Activated CD4-positive, alpha-beta T cell treated with anti-CD3 and anti-CD28 coated beads, Interleukin-10, Interleukin-2, amounts not matched to agents 100 ng/mL and 50 ng/mL, durations not matched to agents 16 hours and 8 hours (primary cell): ENCODE measurements at regions not wholly inside any gene's neighbourhood (a gene's known extent, or its start where the extent isn't known, plus 50 kb on each side); places are given as distances from the start of the nearest gene placed in this dataset.
"Not testable (repeated sequence)": the region's sequence is repeated elsewhere in the genome, so short reads cannot be mapped to it uniquely, and the experiment has no call there.

Experiments
- DNase-seq: peaks from one replicate; pipeline ENCODE4 v3.0.0-alpha.2; 2020

DNA sequence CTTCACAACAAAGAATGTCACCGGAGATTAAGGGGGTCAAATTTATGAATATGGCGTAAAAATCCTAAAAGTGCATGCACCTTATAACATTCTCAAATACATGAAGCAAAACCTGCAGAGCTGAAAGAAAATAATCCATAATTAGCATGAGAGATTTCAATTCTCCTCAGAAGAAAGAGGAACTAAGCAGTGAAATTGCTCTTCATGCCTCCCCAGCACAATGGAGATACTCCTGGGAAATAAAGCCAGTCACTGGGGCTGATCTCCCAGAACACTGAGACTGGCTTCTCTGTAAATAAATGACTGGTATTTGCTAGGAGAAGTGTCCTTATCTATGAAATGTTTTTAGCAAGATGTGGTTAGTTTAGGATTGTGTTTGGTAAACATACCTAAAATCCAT is 68.1 kb downstream of the GOLGA6L6 start:
- not testable (repeated sequence) for DNase-seq

DNA sequence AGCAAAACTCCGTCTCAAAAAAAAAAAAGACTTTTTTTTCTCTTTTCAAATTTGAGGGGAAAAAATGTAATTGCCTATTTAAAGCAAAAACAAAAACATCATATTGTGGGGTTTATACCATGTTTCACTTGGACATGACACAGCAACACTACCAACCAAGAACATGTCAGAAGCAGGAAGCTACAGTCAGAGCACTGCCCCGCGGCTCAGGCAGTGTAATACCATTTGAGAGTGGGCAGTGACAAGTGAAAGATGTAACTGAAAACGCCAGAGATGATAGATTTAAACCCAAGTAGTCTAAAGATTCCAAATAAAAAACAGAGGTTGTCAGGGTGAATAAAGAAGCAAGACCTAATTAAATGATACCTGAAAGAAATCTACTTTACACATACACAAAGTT is 68.6 kb downstream of the GOLGA6L6 start:
- not testable (repeated sequence) for DNase-seq

DNA sequence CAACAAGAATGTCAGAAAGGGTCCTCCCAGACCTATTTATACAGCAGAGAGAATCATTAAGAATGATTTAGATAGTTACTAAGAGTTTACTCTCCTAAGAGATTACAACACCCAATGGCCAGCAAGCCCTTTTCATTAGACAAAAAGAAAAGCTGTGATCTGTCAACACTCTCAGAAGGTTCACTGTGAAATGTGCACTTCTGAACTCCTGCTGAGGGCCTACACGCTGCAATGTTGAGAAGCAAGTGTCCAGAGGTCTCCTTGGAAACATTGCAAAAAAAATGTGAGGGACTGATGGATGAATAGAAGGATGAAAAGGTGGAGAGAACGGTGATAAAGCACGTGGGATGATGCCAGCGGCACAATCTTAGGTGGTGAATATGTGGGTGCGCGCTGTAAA is 70.8 kb downstream of the GOLGA6L6 start:
- not testable (repeated sequence) for DNase-seq

DNA sequence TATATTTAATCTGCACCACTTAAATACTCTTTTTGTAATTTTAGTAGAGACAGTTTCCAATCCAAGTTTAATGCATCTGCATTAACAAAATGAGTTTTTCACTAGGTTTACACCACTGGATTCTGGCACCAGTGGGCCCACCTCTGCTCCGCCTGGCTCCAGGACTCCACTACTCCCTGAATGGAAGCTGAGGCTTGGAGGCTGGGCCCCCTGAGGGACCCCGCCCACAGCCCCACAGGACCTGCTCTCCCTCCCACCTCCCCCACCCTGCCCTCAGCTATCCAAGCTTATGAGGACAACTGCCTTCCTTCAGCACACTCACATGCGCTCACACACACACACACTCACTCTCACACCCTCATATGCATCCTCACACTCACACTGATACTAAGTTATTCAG is 100.5 kb downstream of the GOLGA6L6 start:
- DNase-seq = not testable (repeated sequence)

DNA sequence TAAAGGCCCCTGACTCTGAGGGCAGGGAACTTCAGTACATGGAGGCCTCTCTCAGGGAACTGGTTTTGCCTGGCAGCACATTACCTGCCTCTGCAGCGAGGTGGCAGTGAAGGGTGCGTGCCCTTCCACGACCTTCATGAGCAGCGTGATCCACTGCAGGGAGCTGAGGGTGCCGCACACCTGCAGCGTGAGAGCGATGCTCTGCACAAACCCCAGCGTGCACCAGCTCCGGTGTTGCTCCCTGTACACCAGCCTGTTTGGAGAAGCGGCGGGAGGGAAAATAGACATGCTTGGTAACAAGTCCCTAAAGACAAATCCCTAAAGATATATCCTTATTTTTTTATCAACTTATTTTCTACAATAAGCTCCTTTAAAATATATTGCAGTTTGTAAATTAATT is 101.2 kb downstream of the GOLGA6L6 start:
- not testable (repeated sequence) for DNase-seq

DNA sequence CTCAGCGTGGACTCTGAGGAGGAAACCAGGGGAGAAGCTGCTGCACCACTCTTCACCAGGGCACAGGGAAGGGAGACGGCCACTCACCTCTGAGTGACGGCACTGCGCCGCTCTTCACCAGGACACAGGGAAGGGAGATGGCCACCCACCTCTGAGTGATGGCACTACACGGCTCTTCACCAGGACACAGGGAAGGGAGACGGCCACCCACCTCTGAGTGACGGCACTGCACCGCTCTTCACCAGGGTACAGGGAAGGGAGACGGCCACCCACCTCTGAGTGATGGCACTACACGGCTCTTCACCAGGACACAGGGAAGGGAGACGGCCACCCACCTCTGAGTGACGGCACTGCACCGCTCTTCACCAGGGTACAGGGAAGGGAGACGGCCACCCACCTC is 102.5 kb downstream of the GOLGA6L6 start:
- DNase-seq = not testable (repeated sequence)

DNA sequence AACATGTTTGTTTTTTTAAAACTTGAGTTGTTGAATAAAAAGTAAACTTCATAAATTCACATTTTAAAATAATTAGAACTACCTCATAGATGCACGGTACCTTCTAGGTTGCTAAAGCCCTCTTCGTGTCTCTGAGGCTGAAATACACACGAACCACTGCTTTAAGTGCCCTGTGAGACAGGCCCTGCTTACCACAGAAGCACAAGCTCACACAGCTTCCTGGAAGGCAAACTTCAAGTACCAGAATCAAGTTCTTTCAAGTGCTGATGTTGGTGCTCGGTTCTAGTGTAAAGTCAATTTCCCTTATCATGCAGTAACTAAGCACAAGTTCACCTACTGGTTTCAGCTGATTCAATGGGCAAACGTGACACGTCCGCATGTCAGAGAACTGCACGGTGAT is 103.3 kb downstream of the GOLGA6L6 start:
- DNase-seq = not testable (repeated sequence)

DNA sequence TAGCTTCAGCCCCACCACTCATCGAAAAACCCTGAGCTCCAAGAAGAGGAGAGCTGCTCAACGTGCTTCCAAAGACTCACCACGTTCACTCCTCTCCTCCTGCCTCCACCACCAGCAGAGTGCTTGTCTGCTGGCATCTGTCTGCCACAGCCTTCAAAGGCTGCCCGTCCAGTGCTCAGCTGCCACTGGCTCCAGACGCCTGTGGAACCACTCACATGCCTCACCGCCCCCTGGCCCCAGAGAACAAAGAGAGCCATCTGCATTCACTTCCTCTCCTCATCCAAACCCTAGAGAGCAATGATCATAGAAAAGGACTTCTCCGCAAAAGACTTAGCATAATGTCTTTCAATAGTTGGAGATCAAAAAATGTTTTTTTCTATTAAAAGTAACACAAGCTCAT is 108.1 kb downstream of the GOLGA6L6 start:
- DNase-seq = not testable (repeated sequence)

DNA sequence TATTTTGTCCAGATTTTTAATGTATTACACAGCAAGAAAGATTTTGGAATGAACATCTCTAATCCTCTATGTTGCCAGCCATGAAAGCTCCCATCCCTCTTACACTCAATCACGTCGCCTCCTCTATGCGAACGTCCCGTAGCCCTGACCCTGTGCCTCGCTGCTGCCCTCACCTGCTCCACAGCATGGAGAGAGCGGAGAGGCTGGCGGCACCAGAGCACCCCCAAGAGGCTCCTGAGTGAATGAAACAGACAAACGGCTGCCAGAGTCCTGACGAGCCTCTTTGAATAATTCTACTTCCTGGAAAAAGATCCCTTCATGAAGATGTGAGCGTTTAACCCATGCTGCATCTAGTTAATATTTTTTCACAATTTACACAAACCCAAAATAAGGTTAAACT is 111.1 kb downstream of the GOLGA6L6 start:
- not testable (repeated sequence) for DNase-seq

DNA sequence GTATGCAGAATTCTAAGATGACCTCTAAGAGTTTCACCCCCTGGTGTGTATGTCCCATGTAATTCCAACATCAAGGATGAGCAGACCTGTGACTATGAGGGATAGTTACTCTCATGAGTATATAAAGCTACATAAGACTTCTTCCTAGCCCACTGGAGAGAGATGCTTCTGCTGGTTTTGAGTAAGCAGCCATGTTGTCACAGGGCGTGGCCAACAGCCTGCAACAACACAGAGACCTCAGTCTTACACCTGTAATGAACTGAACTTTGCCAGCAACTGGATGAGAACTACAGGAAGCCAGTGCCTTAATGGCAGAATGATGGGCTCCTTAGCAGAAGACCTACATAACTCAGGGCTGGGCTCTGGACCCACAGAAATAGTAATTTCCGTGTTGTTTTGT is 120.9 kb downstream of the GOLGA6L6 start:
- DNase-seq = not testable (repeated sequence)

DNA sequence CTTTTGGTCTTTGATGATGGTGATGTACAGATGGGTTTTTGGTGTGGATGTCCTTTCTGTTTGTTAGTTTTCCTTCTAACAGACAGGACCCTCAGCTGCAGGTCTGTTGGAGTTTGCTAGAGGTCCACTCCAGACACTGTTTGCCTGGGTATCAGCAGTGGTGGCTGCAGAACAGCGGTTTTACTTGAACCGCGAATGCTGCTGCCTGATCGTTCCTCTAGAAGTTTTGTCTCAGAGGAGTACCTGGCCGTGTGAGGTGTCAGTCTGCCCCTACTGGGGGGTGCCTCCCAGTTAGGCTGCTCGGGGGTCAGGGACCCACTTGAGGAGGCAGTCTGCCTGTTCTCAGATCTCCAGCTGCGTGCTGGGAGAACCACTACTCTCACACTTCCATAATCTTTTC is 125.0 kb downstream of the GOLGA6L6 start:
- DNase-seq = not testable (repeated sequence)

DNA sequence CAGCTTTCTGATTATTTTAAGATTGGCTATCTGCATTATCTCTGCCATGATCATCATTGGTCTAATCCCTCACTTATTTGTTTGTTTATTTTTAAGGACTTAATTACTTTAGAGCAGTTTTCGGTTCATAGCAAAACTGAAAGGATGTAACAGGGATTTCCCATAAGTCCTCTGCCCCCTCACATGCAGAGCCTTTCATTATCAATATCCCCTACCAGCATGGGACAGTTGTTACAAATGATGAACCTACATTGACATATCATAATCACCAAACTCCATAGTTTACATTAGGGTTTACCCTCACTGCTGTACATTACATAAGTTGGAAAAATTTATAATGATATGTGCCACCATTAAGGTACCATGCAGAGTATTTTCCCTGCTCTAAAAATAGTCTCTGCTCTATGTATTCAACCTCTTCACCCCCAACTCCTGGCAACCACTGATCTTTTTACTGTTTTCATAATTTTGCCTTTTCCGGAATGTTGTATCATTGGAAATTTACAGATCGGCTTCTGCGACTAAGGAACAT is 131.9 kb downstream of the GOLGA6L6 start:
- not testable (repeated sequence) for DNase-seq

DNA sequence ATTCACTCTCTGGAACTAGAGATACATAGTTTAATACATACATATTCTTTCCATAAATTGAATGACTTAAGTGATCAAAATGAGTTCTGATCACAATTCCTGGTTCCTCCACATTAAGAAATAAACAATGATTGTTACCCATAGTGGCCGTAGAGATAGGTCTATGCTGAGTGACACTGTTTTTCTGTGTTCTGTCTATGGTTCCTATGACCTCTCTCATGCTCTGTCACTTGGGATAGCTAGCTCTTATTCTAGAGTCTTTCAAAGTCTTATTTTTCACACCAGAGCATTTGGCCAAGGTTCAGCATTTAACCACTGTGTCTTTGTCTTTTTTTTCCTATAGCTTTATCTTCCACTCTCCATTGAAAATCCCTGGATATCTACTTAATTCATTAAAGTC is 132.4 kb downstream of the GOLGA6L6 start:
- no peak for DNase-seq

DNA sequence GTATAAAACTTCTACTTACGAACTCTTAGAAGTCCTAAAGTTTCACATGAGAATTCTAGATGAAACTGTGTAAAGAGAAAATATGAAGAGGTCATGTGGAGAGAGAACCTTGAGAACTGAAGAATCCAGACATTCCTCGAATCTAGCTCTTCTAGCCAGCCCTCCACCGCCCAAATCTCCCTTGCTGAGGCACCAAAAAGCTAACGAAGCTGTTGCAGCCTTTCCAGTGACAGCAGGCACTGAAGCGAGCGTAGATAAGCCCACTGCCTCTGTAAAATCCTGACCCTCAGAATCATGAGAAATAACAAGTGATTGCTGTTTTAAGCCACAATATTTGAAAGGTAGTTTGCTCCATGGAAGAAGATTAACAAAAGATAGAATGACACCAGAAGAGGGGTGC is 134.0 kb downstream of the GOLGA6L6 start:
- DNase-seq = no peak

DNA sequence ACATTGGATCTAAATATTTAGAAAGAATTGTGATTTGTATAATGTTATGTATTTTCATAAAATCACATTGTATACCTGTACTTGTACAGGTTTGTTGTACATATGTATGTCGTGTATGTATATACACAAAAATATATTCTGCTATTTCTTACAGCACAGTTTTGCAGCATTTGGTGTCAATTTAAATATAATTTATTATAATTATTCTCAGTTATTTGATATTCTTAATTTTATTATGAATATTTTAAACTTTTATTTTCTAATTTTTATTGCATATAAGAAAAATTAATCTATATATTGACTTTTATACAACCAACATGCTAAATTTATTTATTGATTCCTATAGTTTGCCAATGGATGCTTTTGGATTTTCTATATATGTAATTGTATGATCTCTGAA is 137.0 kb downstream of the GOLGA6L6 start:
- not testable (repeated sequence) for DNase-seq

DNA sequence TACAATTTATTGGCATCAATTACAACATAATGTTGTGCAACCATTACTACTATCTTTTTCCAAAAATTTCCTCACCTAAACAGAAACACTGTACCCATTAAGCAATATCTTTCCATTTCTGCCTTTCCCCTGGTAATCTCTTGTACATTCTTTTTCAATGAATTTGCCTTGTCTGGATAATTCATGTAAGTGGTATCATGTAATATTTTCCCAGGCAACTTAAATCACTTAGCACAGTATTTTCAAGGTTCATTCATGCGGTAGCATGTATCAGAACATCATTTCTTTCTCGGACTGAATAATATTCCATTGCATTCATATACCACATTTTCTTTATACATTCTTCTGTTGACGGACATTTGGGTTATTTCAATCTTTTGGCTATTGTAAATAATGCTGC is 139.0 kb downstream of the GOLGA6L6 start:
- DNase-seq = not testable (repeated sequence)

DNA sequence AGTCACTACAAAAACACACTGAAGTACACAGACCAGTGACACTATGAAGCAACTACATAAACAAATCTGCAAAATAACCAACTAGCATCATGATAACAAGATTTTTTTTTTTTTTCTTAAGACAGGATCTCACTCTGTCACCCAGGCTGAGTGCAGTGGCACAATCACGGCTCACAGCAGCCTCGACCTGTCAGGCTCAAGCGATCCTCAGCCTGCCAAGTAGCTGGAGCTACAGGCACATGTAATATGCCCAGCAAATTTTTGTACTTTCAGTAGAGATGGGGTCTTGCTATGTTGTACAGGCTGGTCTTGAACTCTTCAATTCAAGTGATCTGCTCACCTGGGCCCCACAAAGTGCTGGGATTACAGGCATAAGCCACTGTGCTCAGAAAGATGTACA is 140.5 kb downstream of the GOLGA6L6 start:
- not testable (repeated sequence) for DNase-seq

DNA sequence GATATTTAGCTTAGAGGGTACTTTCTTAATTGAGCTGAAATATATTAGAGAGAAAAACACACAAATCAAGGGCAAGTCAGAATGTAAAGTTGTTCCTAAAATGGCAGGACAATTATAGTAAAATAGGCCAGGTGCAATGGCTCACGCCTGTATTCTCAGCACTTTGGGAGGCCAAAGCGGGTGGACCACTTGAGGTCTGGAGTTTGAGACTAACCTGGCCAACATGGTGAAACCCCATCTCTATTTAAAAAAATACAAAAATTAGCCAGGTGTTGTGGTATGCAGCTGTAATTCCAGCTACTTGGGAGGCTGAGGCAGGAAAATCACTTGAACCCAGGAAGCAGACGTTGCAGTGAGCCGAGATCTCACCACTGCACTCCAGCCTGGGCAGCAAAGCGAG is 142.9 kb downstream of the GOLGA6L6 start:
- not testable (repeated sequence) for DNase-seq

DNA sequence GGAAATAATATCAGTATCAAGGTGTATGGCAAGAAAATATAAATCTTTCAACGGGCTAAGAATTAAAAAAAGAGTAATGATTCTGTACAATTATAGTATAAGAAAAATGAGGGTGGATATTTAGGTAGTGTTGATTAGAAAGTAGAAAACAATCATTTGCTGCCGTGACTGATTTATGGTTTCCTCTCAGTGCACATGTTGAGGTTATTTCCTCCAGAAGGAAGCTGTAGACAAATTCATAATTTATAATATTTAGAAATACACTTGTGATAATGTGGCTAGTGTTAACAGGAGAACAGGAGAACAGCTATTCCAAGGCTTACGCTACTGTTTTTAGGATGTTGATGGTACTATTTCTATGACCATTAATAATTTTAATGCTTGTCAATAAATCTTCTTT is 153.4 kb downstream of the GOLGA6L6 start:
- DNase-seq = not testable (repeated sequence)

DNA sequence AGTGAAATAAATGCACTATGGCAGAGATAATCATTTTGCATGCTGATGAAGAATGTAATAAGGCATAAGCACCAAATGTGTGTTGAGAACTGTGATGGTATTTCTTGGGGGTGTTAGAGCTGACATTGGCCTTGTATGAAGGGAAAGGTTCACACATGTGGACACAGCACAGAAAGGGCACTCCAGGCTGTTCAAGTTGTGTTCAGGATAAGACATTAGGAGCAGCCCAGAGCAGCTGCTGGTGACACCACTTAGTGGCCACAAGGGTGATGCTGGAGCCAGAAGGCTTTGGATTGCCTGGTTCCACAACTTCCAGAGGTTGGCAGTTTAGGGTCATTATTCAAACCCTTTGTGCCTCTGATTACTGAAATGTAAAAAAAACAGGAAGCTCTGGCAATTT is 155.4 kb downstream of the GOLGA6L6 start:
- DNase-seq = no peak

DNA sequence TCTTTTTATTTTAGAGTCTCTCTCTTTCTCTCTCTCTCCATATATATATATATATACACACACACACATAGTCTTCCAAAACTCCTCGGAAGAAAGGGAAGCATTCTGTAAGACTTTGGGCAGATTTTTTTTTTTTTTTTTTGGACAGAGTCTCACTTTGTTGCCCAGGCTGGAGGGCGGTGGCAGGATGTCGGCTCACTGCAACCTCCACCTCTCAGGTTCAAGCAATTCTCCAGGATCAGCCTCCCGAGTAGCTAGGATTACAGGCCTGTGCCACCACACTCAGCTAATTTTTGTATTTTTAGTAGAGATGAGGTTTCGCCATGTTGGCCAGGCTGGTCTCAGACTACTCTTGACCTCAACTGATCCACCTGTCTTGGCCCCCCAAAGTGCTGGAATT is 161.4 kb downstream of the GOLGA6L6 start:
- DNase-seq = not testable (repeated sequence)

DNA sequence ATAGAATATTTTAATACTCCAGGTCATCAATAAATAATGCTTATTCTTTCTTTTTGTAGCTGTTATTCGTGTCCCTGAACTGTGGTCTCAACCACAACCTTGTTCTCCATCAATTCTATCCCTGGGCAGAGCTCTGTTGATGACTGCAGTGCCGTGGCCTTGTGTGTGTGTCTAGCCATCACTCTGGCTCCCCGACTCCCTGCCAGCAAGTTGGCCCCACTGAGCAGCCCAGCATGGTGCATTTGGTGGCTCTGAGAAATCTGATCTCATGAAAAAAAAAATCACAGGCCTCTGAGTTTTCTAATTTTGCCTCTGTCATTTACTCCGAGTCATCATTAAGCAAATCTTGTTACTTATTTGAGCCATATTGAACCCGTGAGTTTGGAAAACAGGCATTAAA is 164.7 kb downstream of the GOLGA6L6 start:
- no peak for DNase-seq

DNA sequence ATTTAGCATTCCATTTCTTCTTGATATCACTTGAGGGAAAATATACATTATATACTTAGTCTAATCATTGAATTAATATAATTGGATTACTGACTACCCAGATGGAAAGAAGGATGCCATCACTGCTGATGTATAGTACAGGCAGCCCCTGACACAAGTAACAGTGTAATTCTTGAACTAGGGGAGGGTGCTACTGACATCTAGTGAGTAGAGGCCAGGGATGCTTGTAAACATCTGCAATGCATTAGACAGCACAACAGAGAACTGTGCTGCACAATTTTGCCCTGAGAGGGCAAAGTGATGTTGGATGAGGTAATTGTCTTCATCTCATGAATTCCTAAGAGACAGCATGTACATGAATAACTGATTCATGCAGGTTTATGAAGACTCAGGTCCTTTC is 169.2 kb downstream of the GOLGA6L6 start:
- not testable (repeated sequence) for DNase-seq

DNA sequence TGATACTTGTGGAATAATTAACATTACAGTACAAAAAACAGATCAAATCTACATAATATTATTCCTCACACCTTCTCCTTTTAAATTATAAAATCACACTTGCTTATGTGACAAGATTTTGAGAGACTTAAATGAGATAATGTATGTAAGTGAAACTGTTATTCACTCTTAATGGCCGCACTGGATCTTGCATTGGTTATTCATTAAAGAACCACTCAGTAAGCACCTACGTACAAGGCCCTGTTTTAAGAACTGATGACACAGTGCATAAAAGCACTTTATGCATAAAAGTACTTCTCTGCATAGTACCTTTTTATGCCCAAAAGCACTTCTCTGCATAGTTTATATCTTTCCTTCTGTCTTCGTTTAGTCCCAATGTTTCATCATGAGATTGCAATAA is 172.1 kb downstream of the GOLGA6L6 start:
- no peak for DNase-seq

DNA sequence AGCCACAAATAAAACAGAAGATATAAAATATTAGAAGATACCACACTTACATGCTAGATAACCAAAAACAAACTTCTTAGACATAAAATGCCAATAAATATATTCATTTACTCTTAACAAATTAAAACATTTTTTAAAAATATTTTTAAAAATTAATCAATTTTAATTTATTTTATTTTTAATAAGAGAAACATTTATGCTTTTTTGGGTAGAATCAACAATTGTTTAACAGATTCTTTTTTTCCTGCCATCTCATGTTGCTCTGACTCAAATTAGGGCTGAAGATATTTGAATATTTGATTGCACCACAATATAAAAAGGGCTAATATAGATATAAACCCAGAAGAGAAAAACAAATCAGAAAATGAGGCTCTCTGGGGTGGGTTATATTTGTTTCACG is 172.6 kb downstream of the GOLGA6L6 start:
- no peak for DNase-seq

DNA sequence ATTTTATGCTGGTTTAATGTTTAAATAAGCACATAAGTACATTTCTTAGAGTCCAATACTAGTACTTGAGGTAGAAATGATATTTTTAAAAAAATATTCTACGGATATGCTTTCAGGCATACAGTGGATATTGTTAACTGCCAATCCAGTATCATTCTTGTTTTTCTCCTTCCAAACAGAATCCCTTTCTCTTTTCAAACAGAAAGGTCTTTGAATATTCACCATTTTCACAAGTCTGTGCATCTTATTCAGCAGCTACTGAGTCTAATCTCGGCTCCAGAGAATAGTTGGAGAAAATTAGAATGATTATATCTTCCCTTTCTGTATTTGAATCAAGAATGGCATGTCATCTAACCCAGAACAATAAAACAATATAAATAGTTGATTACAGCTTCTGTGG is 174.5 kb downstream of the GOLGA6L6 start:
- DNase-seq = no peak
